Activated naive CD8-positive, alpha-beta T cell treated with anti-CD3 and anti-CD28 coated beads, Interleukin-2, amount 50 U/mL, for 24 hours (primary cell): ENCODE measurements at regions not wholly inside any gene's neighbourhood (a gene's known extent, or its start where the extent isn't known, plus 50 kb on each side); places are given as distances from the start of the nearest gene placed in this dataset.
"Not testable (repeated sequence)": the region's sequence is repeated elsewhere in the genome, so short reads cannot be mapped to it uniquely, and the experiment has no call there.

Experiments used
- ATAC-seq: fragments of 150-1000 bp; cut with Tn5 transposase; one replicate; pipeline ENCODE4 v1.10.0; 2021
- DNase-seq: peaks from one replicate; pipeline ENCODE4 v3.0.0; 2021
- H3K27ac Mint-ChIP-seq: one replicate; pipeline ENCODE4 v1.8.0; 2021; ENCODE audit warnings: mild to moderate bottlenecking, mixed read lengths
- H3K27me3 Mint-ChIP-seq: one replicate; pipeline ENCODE4 v1.8.0; 2021; ENCODE audit warnings: mixed read lengths
- H3K36me3 Mint-ChIP-seq: one replicate; pipeline ENCODE4 v1.8.0; 2021; ENCODE audit warnings: low read depth, mixed read lengths
- H3K4me1 Mint-ChIP-seq: one replicate; pipeline ENCODE4 v1.8.0; 2021; ENCODE audit warnings: mixed read lengths
- H3K4me3 Mint-ChIP-seq: one replicate; pipeline ENCODE4 v1.8.0; 2021; ENCODE audit warnings: mild to moderate bottlenecking, moderate library complexity, mixed read lengths
- H3K9me3 Mint-ChIP-seq: one replicate; pipeline ENCODE4 v1.8.0; 2021; ENCODE audit warnings: mixed read lengths

- no peak for ATAC-seq
- no peaks in the 10 kb centered on the region for H3K9me3 Mint-ChIP-seq
- no peak for DNase-seq
- H3K4me3 Mint-ChIP-seq, result no peak overlapping the region
- H3K4me1 Mint-ChIP-seq, result no peaks in the 10 kb centered on the region
- no peaks in the 10 kb centered on the region for H3K36me3 Mint-ChIP-seq
- no peaks in the 10 kb centered on the region for H3K27me3 Mint-ChIP-seq
- no peak overlapping the region for H3K27ac Mint-ChIP-seq
Measured at GRCh38 chr3:125645616-125646015, 50.3 kb upstream of the OSBPL11 start.

GRCh38 chr3:125646581-125646980, 51.3 kb upstream of the OSBPL11 start:
- H3K4me1 Mint-ChIP-seq, result no peaks in the 10 kb centered on the region
- no peaks in the 10 kb centered on the region for H3K36me3 Mint-ChIP-seq
- ATAC-seq (no peak), DNase-seq (no peak)
- no peaks in the 10 kb centered on the region for H3K27me3 Mint-ChIP-seq
- H3K4me3 Mint-ChIP-seq, result no peak overlapping the region
- H3K9me3 Mint-ChIP-seq, result no peaks in the 10 kb centered on the region
- no peak overlapping the region for H3K27ac Mint-ChIP-seq

GRCh38 chr3:125647318-125648014, 52.2 kb upstream of the OSBPL11 start:
- no peaks in the 10 kb centered on the region for H3K27me3 Mint-ChIP-seq
- H3K4me1 Mint-ChIP-seq, result no peaks in the 10 kb centered on the region
- no peak for DNase-seq
- no peaks in the 10 kb centered on the region for H3K9me3 Mint-ChIP-seq
- no peak overlapping the region for H3K27ac Mint-ChIP-seq
- no peak overlapping the region for H3K4me3 Mint-ChIP-seq
- H3K36me3 Mint-ChIP-seq, result no peaks in the 10 kb centered on the region
- ATAC-seq, result no peak

- no peaks in the 10 kb centered on the region for H3K9me3 Mint-ChIP-seq
- no peak overlapping the region for H3K4me3 Mint-ChIP-seq
- H3K36me3 Mint-ChIP-seq, result no peaks in the 10 kb centered on the region
- H3K4me1 Mint-ChIP-seq, result no peaks in the 10 kb centered on the region
- DNase-seq, result no peak
- no peak overlapping the region for H3K27ac Mint-ChIP-seq
- no peaks in the 10 kb centered on the region for H3K27me3 Mint-ChIP-seq
- ATAC-seq, result no peak
Measured at GRCh38 chr3:125651244-125651643, 55.9 kb upstream of the OSBPL11 start.

GRCh38 chr3:125652349-125652748, 57.1 kb upstream of the OSBPL11 start:
- Mint-ChIP-seq H3K36me3 (no peaks in the 10 kb centered on the region), H3K9me3 (no peaks in the 10 kb centered on the region), H3K4me3 (no peak overlapping the region), H3K4me1 (no peaks in the 10 kb centered on the region), H3K27ac (no peak overlapping the region), H3K27me3 (no peaks in the 10 kb centered on the region)
- no peak for DNase-seq
- ATAC-seq, result no peak

- Mint-ChIP-seq H3K36me3 (no peaks in the 10 kb centered on the region), H3K9me3 (no peaks in the 10 kb centered on the region), H3K4me1 (no peaks in the 10 kb centered on the region), H3K4me3 (no peak overlapping the region), H3K27ac (no peak overlapping the region), H3K27me3 (no peaks in the 10 kb centered on the region)
- ATAC-seq, result no peak
- DNase-seq, result no peak
Measured at GRCh38 chr3:125654526-125654925, 59.2 kb upstream of the OSBPL11 start.

GRCh38 chr3:125662675-125663074, 67.4 kb upstream of the OSBPL11 start:
- H3K36me3 Mint-ChIP-seq, result no peaks in the 10 kb centered on the region

GRCh38 chr3:125670352-125670751, 75.1 kb upstream of the OSBPL11 start:
- H3K4me1 Mint-ChIP-seq, result no peaks in the 10 kb centered on the region
- H3K27ac Mint-ChIP-seq, result no peak overlapping the region
- no peak overlapping the region for H3K4me3 Mint-ChIP-seq
- no peak for ATAC-seq
- DNase-seq, result no peak
- no peaks in the 10 kb centered on the region for H3K36me3 Mint-ChIP-seq
- H3K9me3 Mint-ChIP-seq, result no peaks in the 10 kb centered on the region
- H3K27me3 Mint-ChIP-seq, result no peaks in the 10 kb centered on the region

More at GRCh38 chr3:125662675-125663074, 67.4 kb upstream of the OSBPL11 start:
- no peak overlapping the region for H3K4me3 Mint-ChIP-seq
- ATAC-seq (no peak), DNase-seq (no peak)
- no peaks in the 10 kb centered on the region for H3K4me1 Mint-ChIP-seq
- no peaks in the 10 kb centered on the region for H3K9me3 Mint-ChIP-seq
- H3K27me3 Mint-ChIP-seq, result no peaks in the 10 kb centered on the region
- no peak overlapping the region for H3K27ac Mint-ChIP-seq

GRCh38 chr3:125670945-125671344, 75.6 kb upstream of the OSBPL11 start:
- Mint-ChIP-seq H3K9me3 (no peaks in the 10 kb centered on the region), H3K4me3 (no peak overlapping the region), H3K4me1 (no peaks in the 10 kb centered on the region), H3K27me3 (no peaks in the 10 kb centered on the region), H3K27ac (no peak overlapping the region), H3K36me3 (no peaks in the 10 kb centered on the region)
- DNase-seq (no peak), ATAC-seq (no peak)

GRCh38 chr3:125671461-125672243, 76.4 kb upstream of the OSBPL11 start:
- Mint-ChIP-seq H3K27ac (no peak overlapping the region), H3K36me3 (no peaks in the 10 kb centered on the region), H3K27me3 (no peaks in the 10 kb centered on the region), H3K4me3 (no peak overlapping the region), H3K4me1 (no peaks in the 10 kb centered on the region), H3K9me3 (no peaks in the 10 kb centered on the region)
- DNase-seq (no peak), ATAC-seq (no peak)

- Mint-ChIP-seq H3K9me3 (no peaks in the 10 kb centered on the region), H3K27ac (no peak overlapping the region), H3K36me3 (no peaks in the 10 kb centered on the region), H3K4me3 (no peak overlapping the region), H3K4me1 (no peaks in the 10 kb centered on the region), H3K27me3 (no peaks in the 10 kb centered on the region)
- ATAC-seq (no peak), DNase-seq (no peak)
Measured at GRCh38 chr3:125675791-125676190, 80.5 kb upstream of the OSBPL11 start.

- Mint-ChIP-seq H3K4me1 (no peaks in the 10 kb centered on the region), H3K9me3 (no peaks in the 10 kb centered on the region), H3K27me3 (no peaks in the 10 kb centered on the region), H3K27ac (no peak overlapping the region), H3K4me3 (no peak overlapping the region), H3K36me3 (no peaks in the 10 kb centered on the region)
- DNase-seq (no peak), ATAC-seq (no peak)
Measured at GRCh38 chr3:125679258-125679657, 84.0 kb upstream of the OSBPL11 start.

GRCh38 chr3:125681146-125681545, 85.8 kb upstream of the OSBPL11 start:
- DNase-seq, result no peak
- H3K27me3 Mint-ChIP-seq, result peaks cover 5% of the 10 kb centered on the region
- no peaks in the 10 kb centered on the region for H3K9me3 Mint-ChIP-seq
- peak; percentile 33 for ATAC-seq
- H3K4me3 Mint-ChIP-seq, result no peak overlapping the region
- no peaks in the 10 kb centered on the region for H3K4me1 Mint-ChIP-seq
- no peaks in the 10 kb centered on the region for H3K36me3 Mint-ChIP-seq
- H3K27ac Mint-ChIP-seq, result no peak overlapping the region

GRCh38 chr3:125681906-125682305, 86.6 kb upstream of the OSBPL11 start:
- not testable (repeated sequence) for ATAC-seq, H3K27ac Mint-ChIP-seq, H3K27me3 Mint-ChIP-seq, H3K4me1 Mint-ChIP-seq, DNase-seq, H3K4me3 Mint-ChIP-seq, H3K9me3 Mint-ChIP-seq, H3K36me3 Mint-ChIP-seq

- not testable (repeated sequence) for H3K36me3 Mint-ChIP-seq, H3K4me3 Mint-ChIP-seq, H3K27ac Mint-ChIP-seq, H3K9me3 Mint-ChIP-seq, H3K27me3 Mint-ChIP-seq, ATAC-seq, DNase-seq, H3K4me1 Mint-ChIP-seq
Measured at GRCh38 chr3:125682610-125683009, 87.3 kb upstream of the OSBPL11 start.
